ENCODE measurements at regions not wholly inside any gene's neighbourhood (a gene's known extent, or its start where the extent isn't known, plus 50 kb on each side); places are given as distances from the start of the nearest gene placed in this dataset.

GRCh38 chr10:128418819-128419218 lies 292.6 kb upstream of the MKI67 start:
- Histone ChIP-seq H3K36me3 (ENCODE audit: low read depth, low read length) (no peaks in the 10 kb centered on the region), H3K27me3 (ENCODE audit: low read length) (no peaks in the 10 kb centered on the region)
- ATAC-seq: no peak

DNA sequence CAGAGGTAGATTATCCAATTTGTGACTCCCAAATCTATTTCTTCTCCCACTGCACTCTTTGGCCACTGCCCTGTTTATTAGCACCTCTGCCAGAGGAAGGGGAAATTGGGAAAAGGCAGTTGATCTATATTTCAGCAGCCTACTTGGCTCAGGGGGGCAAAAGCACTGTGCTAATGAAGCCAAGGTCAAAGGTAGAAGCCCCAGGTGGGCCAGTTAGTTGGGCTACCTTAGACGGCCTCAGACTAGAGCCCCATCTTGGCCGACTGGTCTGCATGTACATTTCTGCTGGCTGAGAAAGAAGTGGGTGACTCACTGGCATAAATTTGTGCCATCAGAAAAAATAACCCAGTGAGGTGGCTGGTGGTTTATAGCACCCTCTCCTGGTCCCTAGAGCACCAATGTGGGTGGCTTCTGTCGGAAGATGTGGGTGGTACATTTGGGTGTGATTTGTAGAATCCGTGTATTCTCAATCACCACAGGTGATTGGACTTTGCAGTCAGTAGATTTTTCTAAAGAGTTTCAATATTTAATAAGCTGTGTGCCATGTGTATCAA lies 293.3 kb upstream of the MKI67 start:
- no peaks in the 10 kb centered on the region for H3K27me3 ChIP-seq (ENCODE audit: low read length)
- intact Hi-C loops (cut with micrococcal nuclease): no loop called here
- no peaks in the 10 kb centered on the region for H3K9me3 ChIP-seq (ENCODE audit: low read length)
- ChIA-PET POLR2A (ENCODE audit: unreplicated experiment) (no interaction called here), CTCF (no interaction called here)
- no peaks in the 10 kb centered on the region for H3F3A ChIP-seq (ENCODE audit: low read length, unreplicated experiment)
- H3K36me3 ChIP-seq (ENCODE audit: low read depth, low read length): no peaks in the 10 kb centered on the region
- DNase-seq (no peak), ATAC-seq (no peak)
- no peaks in the 10 kb centered on the region for H4K20me1 ChIP-seq (ENCODE audit: low read length)
- H3K27ac ChIP-seq (ENCODE audit: low read length): no peak overlapping the region
- no TSS peak for BruUV-seq (replicated peaks)
- H3K4me2 ChIP-seq (ENCODE audit: low read length): no peak overlapping the region
- TF ChIP-seq EZH2 (IDR thresholded peaks at IDR 0.05; ENCODE audit: low read length, unreplicated experiment): no peak
- TF ChIP-seq CTCF (conservative IDR thresholded peaks at IDR 0.05; ENCODE audit: low read depth, low read length): no peak
- no peak for TF ChIP-seq EZH2phosphoT487 (IDR thresholded peaks at IDR 0.05; ENCODE audit: borderline replicate concordance, low read length)
- no peaks in the 10 kb centered on the region for H3K4me1 ChIP-seq (ENCODE audit: insufficient read depth, low read length)
- H3K79me2 ChIP-seq (ENCODE audit: low read length): no peaks in the 10 kb centered on the region
- no peak overlapping the region for H2AFZ ChIP-seq (ENCODE audit: low read length)
- H3K9me2 ChIP-seq (replicated peaks; ENCODE audit: low read length): no peaks in the 10 kb centered on the region
- H3K9ac ChIP-seq (ENCODE audit: low read length): no peak overlapping the region
- no peak overlapping the region for H3K4me3 ChIP-seq (ENCODE audit: low read length)

More at GRCh38 chr10:128418819-128419218, 292.6 kb upstream of the MKI67 start:
- POLR2A ChIA-PET (ENCODE audit: unreplicated experiment): no interaction called here
- no peak for DNase-seq
- Histone ChIP-seq H4K20me1 (ENCODE audit: low read length) (no peaks in the 10 kb centered on the region), H3K4me1 (ENCODE audit: insufficient read depth, low read length) (no peaks in the 10 kb centered on the region), H3K9me2 (replicated peaks; ENCODE audit: low read length) (no peaks in the 10 kb centered on the region), H3K4me3 (ENCODE audit: low read length) (no peak overlapping the region), H2AFZ (ENCODE audit: low read length) (no peak overlapping the region), H3K9ac (ENCODE audit: low read length) (no peak overlapping the region), H3K4me2 (ENCODE audit: low read length) (no peak overlapping the region), H3K79me2 (ENCODE audit: low read length) (no peaks in the 10 kb centered on the region), H3K27ac (ENCODE audit: low read length) (no peak overlapping the region), H3K9me3 (ENCODE audit: low read length) (no peaks in the 10 kb centered on the region), H3F3A (ENCODE audit: low read length, unreplicated experiment) (no peaks in the 10 kb centered on the region)
- BruUV-seq (replicated peaks): no TSS peak
- intact Hi-C loops (cut with micrococcal nuclease): no loop called here
- TF ChIP-seq EZH2phosphoT487 (IDR thresholded peaks at IDR 0.05; ENCODE audit: borderline replicate concordance, low read length): no peak
- TF ChIP-seq EZH2 (IDR thresholded peaks at IDR 0.05; ENCODE audit: low read length, unreplicated experiment): no peak
- TF ChIP-seq CTCF (conservative IDR thresholded peaks at IDR 0.05; ENCODE audit: low read depth, low read length): no peak
- CTCF ChIA-PET: no interaction called here

DNA sequence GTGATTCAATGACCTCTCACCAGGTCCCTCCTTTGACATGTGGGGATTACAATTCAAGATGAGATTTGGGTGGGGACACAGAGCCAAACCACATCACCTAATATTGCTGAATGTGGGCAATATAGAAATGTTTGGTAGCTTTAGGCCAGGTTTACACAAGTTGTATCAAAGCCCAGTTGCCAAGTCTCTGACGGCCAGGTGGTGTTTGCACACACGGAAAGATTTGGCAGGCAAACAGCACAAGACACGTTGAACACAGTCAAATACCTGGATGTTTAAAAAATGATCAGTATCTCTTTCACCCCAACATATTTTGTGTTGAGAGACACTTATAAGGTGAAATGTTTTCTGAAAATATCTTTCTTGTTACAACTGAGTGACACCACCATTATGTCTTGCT lies 294.4 kb upstream of the MKI67 start:
- intact Hi-C loops (cut with micrococcal nuclease): no loop called here
- H3K9ac ChIP-seq (ENCODE audit: low read length): no peak overlapping the region
- no peak overlapping the region for H3K4me3 ChIP-seq (ENCODE audit: low read length)
- H3K36me3 ChIP-seq (ENCODE audit: low read depth, low read length): no peaks in the 10 kb centered on the region
- H3K27me3 ChIP-seq (ENCODE audit: low read length): no peaks in the 10 kb centered on the region
- POLR2A ChIA-PET (ENCODE audit: unreplicated experiment): no interaction called here
- H3K27ac ChIP-seq (ENCODE audit: low read length): no peak overlapping the region
- H3K4me1 ChIP-seq (ENCODE audit: insufficient read depth, low read length): no peaks in the 10 kb centered on the region
- DNase-seq (no peak), ATAC-seq (no peak)
- no TSS peak for BruUV-seq (replicated peaks)
- H3K79me2 ChIP-seq (ENCODE audit: low read length): no peaks in the 10 kb centered on the region
- no peak for TF ChIP-seq CTCF (conservative IDR thresholded peaks at IDR 0.05; ENCODE audit: low read depth, low read length)
- no peak for TF ChIP-seq EZH2phosphoT487 (IDR thresholded peaks at IDR 0.05; ENCODE audit: borderline replicate concordance, low read length)
- no peak for TF ChIP-seq EZH2 (IDR thresholded peaks at IDR 0.05; ENCODE audit: low read length, unreplicated experiment)
- CTCF ChIA-PET: no interaction called here
- H3K9me2 ChIP-seq (replicated peaks; ENCODE audit: low read length): no peaks in the 10 kb centered on the region
- no peaks in the 10 kb centered on the region for H3K9me3 ChIP-seq (ENCODE audit: low read length)
- no peaks in the 10 kb centered on the region for H3F3A ChIP-seq (ENCODE audit: low read length, unreplicated experiment)
- no peak overlapping the region for H2AFZ ChIP-seq (ENCODE audit: low read length)
- H3K4me2 ChIP-seq (ENCODE audit: low read length): no peak overlapping the region
- H4K20me1 ChIP-seq (ENCODE audit: low read length): no peaks in the 10 kb centered on the region

All from PC-3 (cell line).